IPS DF 19.7 (cell line): ENCODE measurements at regions not wholly inside any gene's neighbourhood (a gene's known extent, or its start where the extent isn't known, plus 50 kb on each side); places are given as distances from the start of the nearest gene placed in this dataset.
"Not testable (repeated sequence)": the region's sequence is repeated elsewhere in the genome, so short reads cannot be mapped to it uniquely, and the experiment has no call there.

Source experiments
- DNase-seq: peaks from one replicate; pipeline ENCODE4 v3.0.0-alpha.2; 2013; ENCODE audit warnings: low read depth, low spot score

GRCh38 chr6:155866676-155867390 is 411.2 kb upstream of the NOX3 start:
- DNase-seq, result not testable (repeated sequence)

- no peak for DNase-seq
These were observed 406.2 kb upstream of the NOX3 start for GRCh38 chr6:155861821-155862220.

GRCh38 chr6:155858906-155859305 is 403.3 kb upstream of the NOX3 start:
- not testable (repeated sequence) for DNase-seq

DNA sequence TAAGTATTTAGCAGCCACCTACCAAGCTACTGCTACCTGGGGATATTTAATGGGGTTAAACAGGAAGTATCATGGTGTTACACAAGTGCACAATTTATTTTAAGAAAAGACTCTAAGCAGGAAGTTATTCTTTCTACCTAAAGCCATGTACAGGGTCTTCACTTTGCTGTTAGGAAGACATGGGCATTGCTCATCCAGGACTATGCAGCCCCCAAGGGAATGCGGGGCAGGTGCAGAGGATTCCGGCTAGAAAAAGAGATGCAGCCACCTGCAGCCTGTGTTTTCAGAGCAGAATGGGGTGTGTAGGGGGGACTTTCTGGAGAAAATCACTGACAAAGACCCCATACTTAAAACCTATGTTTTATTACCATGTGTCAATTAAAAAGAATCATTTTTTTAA is 399.1 kb upstream of the NOX3 start:
- no peak for DNase-seq

- DNase-seq, result no peak
These were observed 397.4 kb upstream of the NOX3 start for GRCh38 chr6:155853011-155853410.

- no peak for DNase-seq
These were observed 394.8 kb upstream of the NOX3 start for GRCh38 chr6:155850408-155850841.

DNA sequence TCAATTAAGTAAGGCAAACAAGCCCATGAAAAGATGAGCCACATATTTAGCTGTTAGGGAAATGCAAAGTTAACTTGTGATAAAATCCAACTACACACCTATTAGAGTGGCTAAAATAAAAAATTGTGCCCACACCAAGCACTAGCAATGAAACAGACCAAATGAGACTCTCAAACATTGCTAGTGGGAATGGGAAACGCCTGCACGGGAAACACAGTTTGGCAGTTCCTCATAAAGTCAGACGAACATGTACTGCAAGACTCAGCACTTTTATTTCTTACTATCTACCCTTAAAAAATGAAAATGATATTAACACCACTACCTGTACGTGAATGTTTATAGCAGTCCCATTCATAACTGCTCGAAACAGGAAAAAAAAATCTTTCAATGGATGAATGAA is 392.1 kb upstream of the NOX3 start:
- DNase-seq, result no peak

- no peak for DNase-seq
These were observed 381.8 kb upstream of the NOX3 start for GRCh38 chr6:155837474-155837873.

GRCh38 chr6:155832596-155832995 is 377.0 kb upstream of the NOX3 start:
- peak; percentile 25 for DNase-seq

GRCh38 chr6:155830531-155830930 is 374.9 kb upstream of the NOX3 start:
- no peak for DNase-seq

GRCh38 chr6:155829646-155830045 is 374.0 kb upstream of the NOX3 start:
- DNase-seq, result no peak

- DNase-seq, result no peak
These were observed 373.4 kb upstream of the NOX3 start for GRCh38 chr6:155828989-155829388.

DNA sequence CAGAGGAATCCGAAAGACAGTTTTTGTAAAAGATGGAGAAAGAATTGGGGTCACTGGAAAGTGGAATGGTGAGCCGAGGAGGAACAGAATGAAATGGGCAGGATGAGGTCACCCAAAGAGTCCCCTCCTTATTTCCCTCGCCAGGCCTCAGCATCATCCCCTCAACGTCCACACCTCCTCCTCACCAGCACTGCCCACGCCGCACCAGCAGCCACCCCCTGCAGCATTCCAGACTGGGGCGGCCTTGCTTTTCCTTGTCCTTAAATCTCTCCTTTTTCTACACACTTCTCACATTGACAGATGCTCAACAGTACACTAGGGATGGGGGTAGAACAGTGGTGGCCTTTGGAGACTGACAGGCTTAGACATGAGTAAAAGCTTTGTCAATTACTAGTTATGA is 363.1 kb upstream of the NOX3 start:
- DNase-seq, result no peak

DNA sequence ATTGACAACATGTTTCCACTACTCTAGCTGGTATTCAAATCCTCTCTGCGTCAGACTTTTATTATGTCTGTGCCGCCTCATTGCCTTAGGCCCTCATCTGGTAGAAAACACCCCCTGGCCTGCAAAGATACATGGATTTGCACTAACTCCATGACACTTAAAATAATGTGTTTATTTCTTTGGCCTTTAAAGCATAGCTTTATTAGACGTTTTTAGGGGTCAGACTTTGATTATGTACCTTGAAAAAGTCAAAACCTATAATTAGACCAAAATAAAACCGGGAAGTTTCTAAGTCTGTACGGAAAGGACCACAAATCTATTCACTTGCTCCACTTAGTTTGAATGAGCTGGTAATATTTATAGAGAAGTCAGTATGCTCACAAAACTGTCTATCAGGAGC is 357.9 kb upstream of the NOX3 start:
- no peak for DNase-seq

DNA sequence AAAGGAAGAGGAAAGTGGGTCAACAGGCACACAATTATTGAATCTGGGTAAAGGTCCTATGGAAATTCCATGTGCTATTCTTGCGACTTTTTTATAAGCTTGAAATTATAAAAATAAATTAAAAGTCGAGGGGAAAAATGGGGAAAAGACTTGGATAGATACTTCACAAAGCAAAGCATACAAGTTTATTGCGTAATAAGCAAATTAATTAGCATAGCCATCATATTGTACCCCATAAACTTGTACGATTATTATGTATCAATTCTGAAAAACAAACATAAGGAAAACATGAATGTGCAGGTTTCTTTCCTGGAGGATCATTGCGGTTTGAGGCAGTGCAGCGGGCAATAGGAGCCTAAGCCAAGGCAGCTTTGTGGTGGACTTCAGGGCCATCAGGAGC is 351.6 kb upstream of the NOX3 start:
- no peak for DNase-seq

DNA sequence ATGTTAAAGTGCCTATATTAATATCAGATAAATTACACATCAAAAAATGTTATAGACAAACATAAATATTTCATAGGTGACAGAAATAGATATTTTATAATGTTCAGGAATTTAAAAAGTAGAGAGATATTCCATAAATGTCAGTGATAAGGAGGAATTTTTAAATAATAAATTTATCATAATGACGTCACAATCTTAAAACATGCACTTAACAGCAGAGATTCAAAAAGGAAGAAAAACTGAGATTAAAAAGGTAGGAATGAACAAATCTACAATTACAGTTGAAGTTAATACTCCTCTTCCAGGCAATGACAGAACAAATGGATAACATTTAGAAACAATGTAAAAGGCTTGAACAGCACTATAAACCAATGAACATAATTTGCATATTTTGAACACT is 345.4 kb upstream of the NOX3 start:
- no peak for DNase-seq

DNA sequence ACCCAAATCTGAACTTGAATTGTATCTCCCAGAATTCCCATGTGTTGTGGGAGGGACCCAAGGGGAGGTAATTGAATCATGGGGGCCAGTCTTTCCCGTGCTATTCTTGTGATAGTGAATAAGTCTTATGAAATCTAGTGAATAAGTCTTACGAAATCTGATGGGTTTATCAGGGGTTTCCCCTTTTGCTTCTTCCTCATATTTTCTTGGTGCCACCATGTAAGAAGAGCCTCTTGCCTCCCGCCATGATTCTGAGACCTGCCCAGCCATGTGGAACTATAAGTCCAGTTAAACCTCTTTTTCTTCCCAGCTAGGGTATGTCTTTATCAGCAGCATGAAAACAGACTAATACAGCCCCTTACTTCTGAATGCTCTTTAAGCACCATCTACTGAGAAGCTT is 343.2 kb upstream of the NOX3 start:
- not testable (repeated sequence) for DNase-seq

- no peak for DNase-seq
These were observed 339.6 kb upstream of the NOX3 start for GRCh38 chr6:155795173-155795796.

GRCh38 chr6:155791891-155792290 is 336.3 kb upstream of the NOX3 start:
- no peak for DNase-seq

GRCh38 chr6:155791186-155791585 is 335.5 kb upstream of the NOX3 start:
- no peak for DNase-seq

DNA sequence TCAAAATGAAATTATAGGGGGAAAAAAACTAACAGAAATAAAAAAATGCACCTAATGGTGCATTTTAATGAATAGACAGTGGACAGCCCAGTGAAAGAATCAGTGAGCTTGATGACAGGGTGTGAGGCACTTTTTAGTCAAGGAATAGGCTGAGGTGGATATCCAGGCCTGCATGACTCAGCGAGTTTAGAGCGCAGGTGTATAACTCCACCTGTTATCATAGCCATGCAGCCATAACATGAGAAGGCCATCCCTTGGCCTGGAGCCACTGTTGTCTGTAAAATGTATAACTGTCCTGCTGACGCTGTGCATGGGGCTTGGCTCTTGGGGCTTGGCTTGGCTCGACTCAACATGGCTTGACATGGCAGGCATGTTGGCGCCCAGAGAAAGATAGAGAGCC is 331.5 kb upstream of the NOX3 start:
- DNase-seq, result peak; percentile 5

GRCh38 chr6:155786528-155786927 is 330.9 kb upstream of the NOX3 start:
- DNase-seq, result no peak

DNA sequence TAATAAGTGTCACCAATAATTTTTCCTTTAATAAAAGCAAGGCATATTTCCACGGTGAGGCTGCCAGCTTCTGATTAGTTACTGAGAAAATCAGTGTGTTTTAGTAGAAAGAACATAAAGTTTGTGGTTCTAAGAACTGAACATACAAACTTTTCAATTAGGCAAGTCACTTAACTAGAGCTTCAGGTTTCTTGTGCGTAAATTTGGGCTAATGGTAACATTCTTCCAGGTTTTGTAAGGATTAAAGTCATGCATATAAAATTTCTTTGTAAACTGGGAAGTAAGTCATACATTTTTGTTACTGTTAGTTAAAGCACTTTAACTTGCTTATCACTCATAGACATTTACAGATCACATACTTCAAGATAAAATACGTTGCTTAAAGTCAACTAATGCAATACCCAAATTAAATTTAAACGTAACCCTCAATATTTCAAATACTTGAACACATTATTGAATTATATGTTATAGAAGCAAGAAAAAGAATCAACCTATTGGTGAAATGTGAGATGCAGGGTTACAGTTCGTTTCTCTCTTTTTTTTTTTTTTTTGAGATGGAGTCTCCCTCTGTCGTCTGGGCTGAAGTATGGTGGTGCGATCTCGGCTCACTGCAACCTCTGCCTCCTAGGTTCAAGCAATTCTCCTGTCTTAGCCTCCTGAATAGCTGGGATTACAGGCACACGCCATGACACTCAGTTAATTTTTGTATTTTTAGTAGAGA is 327.3 kb upstream of the NOX3 start:
- no peak for DNase-seq
